Karpas-422 (cell line): ENCODE measurements at regions not wholly inside any gene's neighbourhood (a gene's known extent, or its start where the extent isn't known, plus 50 kb on each side); places are given as distances from the start of the nearest gene placed in this dataset.

Experiments
- DNase-seq: peaks from one replicate; pipeline ENCODE4 v3.0.0-alpha.2; 2015
- H2AFZ ChIP-seq: fragments of 200-600 bp; sonication (generic); 2 replicates; pipeline ENCODE4 v1.6.1; 2014; ENCODE audit warnings: antibody characterized with exemption, low read length, mixed read lengths
- H3K27ac ChIP-seq: fragments of 200-600 bp; sonication (generic); 2 replicates; pipeline ENCODE4 v1.5.1; 2014; ENCODE audit warnings: mild to moderate bottlenecking, low read length, moderate library complexity
- H3K27me3 ChIP-seq: fragments of 200-600 bp; sonication (generic); 2 replicates; pipeline ENCODE4 v1.6.1; 2014; ENCODE audit warnings: low read length, mixed read lengths
- H3K36me3 ChIP-seq: fragments of 200-600 bp; sonication (generic); 2 replicates; pipeline ENCODE4 v1.6.1; 2014; ENCODE audit warnings: low read length, mixed read lengths; ENCODE audit not compliant: insufficient read depth
- H3K4me1 ChIP-seq: fragments of 200-600 bp; sonication (generic); 2 replicates; pipeline ENCODE4 v1.6.1; 2014; ENCODE audit warnings: mild to moderate bottlenecking, low read length, mixed read lengths
- H3K4me2 ChIP-seq: fragments of 200-600 bp; sonication (generic); 2 replicates; pipeline ENCODE4 v1.6.1; 2014; ENCODE audit warnings: low read length, low read depth, mild to moderate bottlenecking; ENCODE audit not compliant: poor library complexity, severe bottlenecking
- H3K4me3 ChIP-seq: fragments of 200-600 bp; sonication (generic); 2 replicates; pipeline ENCODE4 v1.5.1; 2014; ENCODE audit warnings: mild to moderate bottlenecking, antibody characterized with exemption, low read length, mixed read lengths
- H3K79me2 ChIP-seq: fragments of 200-600 bp; sonication (generic); 2 replicates; pipeline ENCODE4 v1.6.1; 2014; ENCODE audit warnings: mild to moderate bottlenecking, low read length, mixed read lengths
- H3K9ac ChIP-seq: fragments of 200-600 bp; sonication (generic); 2 replicates; pipeline ENCODE4 v1.6.0; 2014; ENCODE audit warnings: low read length
- H3K9me2 ChIP-seq: fragments of 200-600 bp; sonication (generic), shearing (Covaris generic); replicated peaks from 2 replicates; pipeline ENCODE4 v1.6.0; 2014; ENCODE audit warnings: mild to moderate bottlenecking, low read length, moderate library complexity; ENCODE audit not compliant: insufficient read depth
- H3K9me3 ChIP-seq: fragments of 300-700, 200-600 bp; sonication (generic); 2 replicates; pipeline ENCODE4 v1.6.1; 2014; ENCODE audit warnings: low read length, mixed read lengths
- H4K20me1 ChIP-seq: fragments of 200-600 bp; sonication (generic); 2 replicates; pipeline ENCODE4 v1.6.1; 2014; ENCODE audit warnings: mild to moderate bottlenecking, antibody characterized with exemption, low read length, low read depth; ENCODE audit not compliant: insufficient read depth

- H3K4me3 ChIP-seq, result no peak overlapping the region
- no peaks in the 10 kb centered on the region for H4K20me1 ChIP-seq
- H3K27me3 ChIP-seq, result no peaks in the 10 kb centered on the region
- H3K4me2 ChIP-seq, result no peak overlapping the region
- H3K9me3 ChIP-seq, result no peaks in the 10 kb centered on the region
- peaks cover 9% of the 10 kb centered on the region for H3K4me1 ChIP-seq
- no peaks in the 10 kb centered on the region for H3K9me2 ChIP-seq
- no peak overlapping the region for H2AFZ ChIP-seq
- DNase-seq, result no peak
- H3K27ac ChIP-seq, result no peak overlapping the region
- H3K9ac ChIP-seq, result no peak overlapping the region
- H3K36me3 ChIP-seq, result no peaks in the 10 kb centered on the region
- no peaks in the 10 kb centered on the region for H3K79me2 ChIP-seq
These were observed 88.9 kb downstream of the ADRB2 start for GRCh38 chr5:148915224-148915817.

DNA sequence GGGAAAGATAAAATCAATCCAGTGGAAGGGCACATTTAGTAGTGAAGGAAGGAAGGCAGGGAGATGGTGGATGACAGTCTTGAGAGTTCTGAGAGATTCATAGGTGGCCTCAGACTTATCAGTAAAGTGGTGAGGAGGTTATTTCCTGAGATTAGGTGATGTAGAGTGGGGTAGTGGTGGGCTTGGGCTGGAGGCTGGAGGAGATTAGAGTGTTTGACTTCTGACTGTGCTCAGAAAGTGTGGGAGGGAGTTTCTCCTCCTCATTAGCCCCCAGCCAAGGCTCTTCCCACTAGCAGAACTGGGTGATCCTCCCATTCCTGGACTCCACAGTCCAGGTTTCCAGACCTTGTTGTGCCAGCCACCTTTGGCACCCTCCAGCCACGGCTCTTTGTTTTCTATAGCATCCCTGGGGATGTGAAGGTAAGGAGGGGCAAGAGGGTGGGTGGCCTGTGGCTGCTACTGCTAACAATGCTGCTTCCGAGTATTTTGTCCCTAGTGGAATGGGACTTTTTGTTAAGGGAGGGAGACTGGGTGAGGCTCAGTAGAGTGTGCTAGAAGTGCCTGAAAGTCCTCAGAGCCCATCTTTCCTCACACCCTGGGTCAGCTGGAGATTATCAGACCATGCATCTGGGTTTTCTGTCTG is 94.4 kb downstream of the ADRB2 start:
- Histone ChIP-seq H3K27ac (no peak overlapping the region), H3K36me3 (no peaks in the 10 kb centered on the region), H3K4me3 (no peak overlapping the region)

GRCh38 chr5:148921350-148921749 is 94.9 kb downstream of the ADRB2 start:
- Histone ChIP-seq H3K9ac (no peak overlapping the region), H3K9me2 (no peaks in the 10 kb centered on the region), H3K79me2 (no peaks in the 10 kb centered on the region), H3K4me3 (no peak overlapping the region), H3K27ac (no peak overlapping the region), H4K20me1 (no peaks in the 10 kb centered on the region), H3K4me1 (peaks cover 4% of the 10 kb centered on the region; the same call in 1 of the 2 replicates), H3K27me3 (no peaks in the 10 kb centered on the region), H3K4me2 (no peak overlapping the region), H3K36me3 (no peaks in the 10 kb centered on the region), H3K9me3 (no peaks in the 10 kb centered on the region), H2AFZ (no peak overlapping the region)
- no peak for DNase-seq

More for the DNA sequence above, 94.4 kb downstream of the ADRB2 start:
- H3K9me3 ChIP-seq, result no peaks in the 10 kb centered on the region
- no peaks in the 10 kb centered on the region for H3K79me2 ChIP-seq
- no peaks in the 10 kb centered on the region for H3K9me2 ChIP-seq
- no peak for DNase-seq
- H3K9ac ChIP-seq, result no peak overlapping the region
- H3K27me3 ChIP-seq, result no peaks in the 10 kb centered on the region
- peaks cover 4% of the 10 kb centered on the region; the same call in 1 of the 2 replicates for H3K4me1 ChIP-seq
- H4K20me1 ChIP-seq, result no peaks in the 10 kb centered on the region
- no peak overlapping the region for H3K4me2 ChIP-seq
- no peak overlapping the region for H2AFZ ChIP-seq

DNA sequence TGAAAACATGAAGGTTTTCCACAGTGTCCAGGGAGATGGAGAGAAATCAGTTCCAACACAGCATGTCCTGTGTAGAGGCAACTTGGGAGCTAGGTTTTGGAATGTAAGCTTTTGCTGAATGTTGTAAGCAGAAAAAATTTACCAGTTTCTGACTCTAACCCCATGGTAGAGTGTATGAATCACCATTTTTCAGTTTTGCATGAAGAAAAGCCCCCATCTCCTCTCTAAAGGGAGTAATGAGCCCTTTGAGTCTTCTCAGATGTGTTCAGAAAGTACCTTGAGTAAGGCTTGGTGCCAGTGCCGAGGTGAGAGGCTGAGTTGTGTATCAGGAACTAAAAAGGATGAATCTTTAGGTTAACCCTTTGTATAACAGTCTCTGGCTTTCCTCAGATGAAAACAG is 96.2 kb downstream of the ADRB2 start:
- Histone ChIP-seq H3K9me3 (no peaks in the 10 kb centered on the region), H3K4me3 (no peak overlapping the region), H3K36me3 (no peaks in the 10 kb centered on the region), H3K27me3 (no peaks in the 10 kb centered on the region), H4K20me1 (no peaks in the 10 kb centered on the region), H2AFZ (no peak overlapping the region), H3K9me2 (no peaks in the 10 kb centered on the region), H3K4me1 (peaks cover 4% of the 10 kb centered on the region; the same call in 1 of the 2 replicates), H3K4me2 (no peak overlapping the region), H3K27ac (no peak overlapping the region), H3K9ac (no peak overlapping the region), H3K79me2 (no peaks in the 10 kb centered on the region)
- DNase-seq, result no peak

GRCh38 chr5:148923023-148923422 is 96.6 kb downstream of the ADRB2 start:
- H3K9me3 ChIP-seq, result no peaks in the 10 kb centered on the region
- H3K4me3 ChIP-seq, result no peak overlapping the region
- H4K20me1 ChIP-seq, result no peaks in the 10 kb centered on the region
- no peaks in the 10 kb centered on the region for H3K36me3 ChIP-seq
- no peak overlapping the region for H3K27ac ChIP-seq
- H2AFZ ChIP-seq, result no peak overlapping the region
- peaks cover 4% of the 10 kb centered on the region; the same call in 1 of the 2 replicates for H3K4me1 ChIP-seq
- H3K27me3 ChIP-seq, result no peaks in the 10 kb centered on the region
- H3K9me2 ChIP-seq, result no peaks in the 10 kb centered on the region
- no peaks in the 10 kb centered on the region for H3K79me2 ChIP-seq
- DNase-seq, result no peak
- no peak overlapping the region for H3K4me2 ChIP-seq
- no peak overlapping the region for H3K9ac ChIP-seq

- Histone ChIP-seq H3K9me3 (no peaks in the 10 kb centered on the region), H3K36me3 (no peaks in the 10 kb centered on the region), H2AFZ (no peak overlapping the region), H3K27ac (no peak overlapping the region), H3K79me2 (no peaks in the 10 kb centered on the region), H3K27me3 (no peaks in the 10 kb centered on the region), H3K9me2 (no peaks in the 10 kb centered on the region), H3K4me1 (peaks cover 4% of the 10 kb centered on the region), H3K4me3 (no peak overlapping the region), H3K4me2 (no peak overlapping the region), H3K9ac (no peak overlapping the region), H4K20me1 (no peaks in the 10 kb centered on the region)
- DNase-seq, result no peak
These were observed 98.4 kb downstream of the ADRB2 start for GRCh38 chr5:148924817-148925216.

- Histone ChIP-seq H3K27me3 (no peaks in the 10 kb centered on the region), H3K9me3 (no peaks in the 10 kb centered on the region), H3K79me2 (no peaks in the 10 kb centered on the region), H3K4me3 (no peak overlapping the region), H3K4me1 (peaks cover 12% of the 10 kb centered on the region), H4K20me1 (no peaks in the 10 kb centered on the region), H3K9me2 (no peaks in the 10 kb centered on the region), H3K9ac (no peak overlapping the region), H3K27ac (no peak overlapping the region), H3K36me3 (no peaks in the 10 kb centered on the region), H3K4me2 (no peak overlapping the region), H2AFZ (no peak overlapping the region)
- DNase-seq, result no peak
These were observed 99.8 kb downstream of the ADRB2 start for GRCh38 chr5:148926207-148926606.

DNA sequence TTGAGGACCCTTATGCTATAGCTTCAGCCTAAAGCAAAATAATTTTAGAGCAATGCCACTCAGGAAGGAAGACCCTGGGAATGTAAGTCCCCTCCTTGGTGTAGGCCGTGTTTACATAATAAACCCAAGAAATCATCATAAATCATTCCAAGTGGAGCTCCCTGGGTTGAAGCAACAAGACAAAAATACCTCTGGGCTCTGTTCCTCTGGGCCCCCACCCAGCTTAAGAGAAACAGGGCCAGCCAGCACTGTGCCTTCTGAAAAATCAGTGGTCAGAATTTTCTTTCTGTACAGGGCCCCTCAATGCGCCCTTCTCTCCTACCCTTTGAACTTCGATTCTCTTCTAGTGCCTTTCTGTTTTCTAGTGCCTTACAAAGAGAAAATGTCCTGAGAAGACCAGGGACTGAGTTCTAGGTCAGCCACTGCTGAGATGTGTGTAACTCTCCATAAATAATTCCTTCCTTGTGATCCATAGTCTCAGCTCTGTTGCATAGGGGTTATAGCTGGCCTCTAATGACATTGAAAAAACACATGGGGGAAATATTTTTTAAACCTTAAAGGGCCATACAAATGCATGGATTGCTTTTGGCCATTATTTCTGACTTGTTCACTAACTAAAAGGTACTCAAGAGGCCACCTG is 101.0 kb downstream of the ADRB2 start:
- no peaks in the 10 kb centered on the region for H4K20me1 ChIP-seq
- no peaks in the 10 kb centered on the region for H3K36me3 ChIP-seq
- peaks cover 12% of the 10 kb centered on the region for H3K4me1 ChIP-seq
- H2AFZ ChIP-seq, result no peak overlapping the region
- H3K27me3 ChIP-seq, result no peaks in the 10 kb centered on the region
- H3K9me2 ChIP-seq, result no peaks in the 10 kb centered on the region
- DNase-seq, result no peak
- H3K4me3 ChIP-seq, result no peak overlapping the region
- H3K9ac ChIP-seq, result no peak overlapping the region
- no peak overlapping the region for H3K4me2 ChIP-seq
- H3K79me2 ChIP-seq, result no peaks in the 10 kb centered on the region
- no peaks in the 10 kb centered on the region for H3K9me3 ChIP-seq
- H3K27ac ChIP-seq, result no peak overlapping the region
